DND-41 (cell line): ENCODE measurements at regions not wholly inside any gene's neighbourhood (a gene's known extent, or its start where the extent isn't known, plus 50 kb on each side); places are given as distances from the start of the nearest gene placed in this dataset.
A peak's percentile ranks its signal among the peaks of the same experiment; 100 is the strongest.

Experiments
- ATAC-seq: fragments of 200-7000 bp; cut with Tn5 transposase; 3 replicates; pipeline ENCODE4 v1.9.1; 2021; ENCODE audit warnings: low read depth; ENCODE audit not compliant: insufficient read depth
- DNase-seq: peaks from one replicate; pipeline ENCODE4 v3.0.0-alpha.2; 2020
- H2AFZ ChIP-seq: 2 replicates; pipeline ENCODE4 v1.6.0; 2012; ENCODE audit warnings: low read depth, low read length
- H3K27ac ChIP-seq: 2 replicates; pipeline ENCODE4 v1.5.1; 2012; ENCODE audit warnings: low read length, inconsistent platforms
- H3K27me3 ChIP-seq: fragments of 200-600 bp; sonication (generic); 2 replicates; pipeline ENCODE4 v1.6.0; 2012; ENCODE audit warnings: low read length, mild to moderate bottlenecking, inconsistent platforms; ENCODE audit not compliant: insufficient read depth, poor library complexity
- H3K36me3 ChIP-seq: 2 replicates; pipeline ENCODE4 v1.5.1; 2012; ENCODE audit warnings: low read length, inconsistent platforms; ENCODE audit not compliant: insufficient read depth
- H3K4me1 ChIP-seq: 2 replicates; pipeline ENCODE4 v1.5.1; 2012; ENCODE audit warnings: mild to moderate bottlenecking, low read length; ENCODE audit not compliant: insufficient read depth
- H3K4me2 ChIP-seq: 2 replicates; pipeline ENCODE4 v1.6.0; 2012; ENCODE audit warnings: mild to moderate bottlenecking, moderate library complexity, low read length, inconsistent platforms; ENCODE audit not compliant: insufficient read depth
- H3K4me3 ChIP-seq, 2 experiments: fragments of 200-600 bp in 1 of 2; shearing (Covaris generic) in 1 of 2; 2 replicates each; pipeline ENCODE4 v1.5.1; 2012 to 2016; ENCODE audit warnings: inconsistent platforms in 2 of 2, low read length in 2 of 2, mild to moderate bottlenecking in 2 of 2, low read depth in 1 of 2, moderate library complexity in 1 of 2
- H3K79me2 ChIP-seq: 2 replicates; pipeline ENCODE4 v1.6.0; 2012; ENCODE audit warnings: low read length, inconsistent platforms; ENCODE audit not compliant: insufficient read depth
- H3K9ac ChIP-seq: 2 replicates; pipeline ENCODE4 v1.6.0; 2012; ENCODE audit warnings: low read depth, mild to moderate bottlenecking, inconsistent platforms, low read length, moderate library complexity
- H3K9me3 ChIP-seq: 2 replicates; pipeline ENCODE4 v1.5.1; 2012; ENCODE audit warnings: low read length, moderate library complexity, mild to moderate bottlenecking, inconsistent platforms; ENCODE audit not compliant: insufficient read depth, severe bottlenecking
- H4K20me1 ChIP-seq: 2 replicates; pipeline ENCODE4 v1.6.0; 2012; ENCODE audit warnings: low read length; ENCODE audit not compliant: insufficient read depth
- CTCF ChIP-seq: IDR thresholded peaks from 2 replicates; pipeline ENCODE4 v1.5.1; 2012; ENCODE audit warnings: borderline replicate concordance, low read length, moderate library complexity, mild to moderate bottlenecking; ENCODE audit not compliant: poor library complexity, severe bottlenecking; ENCODE audit errors: extremely low read depth
- EZH2 ChIP-seq: IDR thresholded peaks from 3 replicates; pipeline ENCODE4 v1.6.1; 2012; ENCODE audit warnings: borderline replicate concordance, low read depth, mild to moderate bottlenecking, moderate library complexity, low read length, inconsistent platforms; ENCODE audit not compliant: severe bottlenecking

DNA sequence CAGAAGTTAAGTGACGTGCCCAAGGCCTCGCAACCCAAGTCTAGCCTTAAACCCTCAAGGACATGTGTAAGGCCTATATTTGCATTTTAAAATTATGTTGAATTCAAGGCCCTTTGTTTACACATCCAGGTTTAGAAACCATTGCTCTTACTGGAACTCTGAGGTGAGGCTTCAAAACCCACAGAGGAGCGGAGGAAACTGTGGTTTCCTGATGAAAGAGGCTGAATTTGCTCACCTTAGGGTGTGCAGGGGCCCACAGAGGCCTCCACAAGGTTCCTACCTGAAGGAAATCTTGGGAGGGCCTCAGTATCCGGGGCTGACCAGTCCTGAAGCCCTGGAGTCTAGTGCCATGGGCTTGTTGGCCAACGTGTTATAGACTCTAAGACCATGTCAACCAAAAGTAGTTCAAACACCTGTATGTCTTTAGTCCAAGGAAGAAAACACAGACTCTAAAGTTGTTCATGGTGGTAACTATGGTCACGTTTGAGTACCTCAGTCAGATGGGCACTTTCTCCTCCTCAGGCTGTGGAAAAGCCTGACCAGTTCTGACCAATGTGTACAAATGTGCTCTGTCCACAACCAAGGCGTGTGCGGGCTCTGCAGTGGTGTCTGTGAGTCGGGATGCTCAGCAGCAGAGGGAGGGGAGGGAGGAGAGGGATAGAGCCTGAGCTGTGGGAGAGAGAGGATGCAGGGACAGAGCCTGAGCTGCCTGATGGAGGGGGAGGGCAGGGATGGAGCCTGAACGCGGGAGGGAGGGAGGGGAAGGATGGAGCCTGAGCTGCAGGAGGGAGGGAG lies 124.6 kb upstream of the ERCC6L2 start:
- TF ChIP-seq CTCF (no peak), EZH2 (no peak)
- Histone ChIP-seq H4K20me1 (no peaks in the 10 kb centered on the region), H3K27me3 (peaks cover 2% of the 10 kb centered on the region), H3K36me3 (no peaks in the 10 kb centered on the region), H3K4me3 (no peak overlapping the region), H2AFZ (no peak overlapping the region), H3K27ac (no peak overlapping the region), H3K4me1 (peaks cover 10% of the 10 kb centered on the region), H3K4me2 (no peak overlapping the region), H3K9ac (no peak overlapping the region), H3K9me3 (no peaks in the 10 kb centered on the region), H3K79me2 (no peaks in the 10 kb centered on the region)
- peak; percentile 93 for ATAC-seq
- peak; percentile 38 for DNase-seq

DNA sequence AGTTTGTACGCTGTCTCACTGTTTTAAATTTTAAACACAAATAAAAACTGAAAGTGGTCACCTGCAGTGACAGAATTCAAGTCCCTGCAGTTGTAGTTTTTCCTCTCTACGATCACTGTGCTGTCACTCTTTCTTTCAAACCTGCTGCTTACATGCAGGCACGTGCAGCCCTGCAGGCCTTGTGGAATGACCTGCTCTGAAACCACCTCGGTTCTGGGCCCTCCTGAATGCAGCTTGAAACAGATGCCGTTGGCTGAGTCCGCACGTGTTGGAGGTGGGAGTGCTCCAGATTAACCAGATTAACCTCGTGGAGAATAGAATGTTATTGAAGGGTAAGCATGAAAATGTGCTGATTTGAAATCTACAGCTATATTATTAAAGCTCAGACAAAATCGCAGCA lies 126.0 kb upstream of the ERCC6L2 start:
- no peak for ATAC-seq
- no peak for TF ChIP-seq EZH2
- no peak for TF ChIP-seq CTCF
- Histone ChIP-seq H3K4me2 (no peak overlapping the region), H3K79me2 (no peaks in the 10 kb centered on the region), H4K20me1 (no peaks in the 10 kb centered on the region), H2AFZ (no peak overlapping the region), H3K9me3 (no peaks in the 10 kb centered on the region), H3K27ac (no peak overlapping the region), H3K27me3 (no peaks in the 10 kb centered on the region), H3K4me1 (peaks cover 10% of the 10 kb centered on the region), H3K9ac (no peak overlapping the region), H3K36me3 (no peaks in the 10 kb centered on the region), H3K4me3 (no peak overlapping the region)
- no peak for DNase-seq

DNA sequence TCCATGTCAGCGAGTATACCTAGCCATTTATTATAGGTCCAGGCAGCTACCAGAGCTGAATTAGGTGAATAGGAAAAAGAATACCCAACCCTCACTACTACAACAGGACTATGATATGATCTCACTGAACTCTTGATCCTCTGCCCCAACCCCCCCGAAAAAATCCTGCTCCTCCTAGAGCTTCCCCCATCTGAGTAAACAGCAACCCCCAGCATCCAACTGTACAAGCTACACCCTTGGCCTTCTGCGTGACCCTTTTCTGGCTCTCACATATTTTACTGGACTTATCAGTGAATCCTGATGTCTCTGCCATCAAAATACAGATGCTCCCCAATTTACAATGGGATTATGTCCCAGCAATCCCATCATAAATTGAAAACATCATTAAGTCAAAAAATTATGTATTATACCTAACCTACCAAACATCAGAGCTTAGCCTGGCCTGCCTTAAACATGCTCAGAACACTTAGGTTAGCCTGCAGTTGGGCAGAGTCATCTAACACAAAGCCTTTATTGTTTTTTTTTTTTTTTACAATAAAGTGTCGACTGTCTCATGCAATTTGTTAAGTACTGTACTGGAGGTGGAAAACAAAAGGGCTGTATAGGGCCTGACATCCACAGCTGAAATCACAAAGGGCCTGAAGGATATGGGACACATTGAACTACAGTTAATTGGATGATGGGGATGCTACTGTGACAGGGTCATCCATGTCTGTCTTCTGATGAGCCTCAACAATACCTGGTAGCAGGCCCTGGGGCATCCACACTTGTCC lies 128.9 kb upstream of the ERCC6L2 start:
- H3K9ac ChIP-seq = no peak overlapping the region
- no peak overlapping the region for H3K4me2 ChIP-seq
- no peak overlapping the region for H3K27ac ChIP-seq
- H2AFZ ChIP-seq = no peak overlapping the region
- H3K36me3 ChIP-seq = no peaks in the 10 kb centered on the region
- H3K4me3 ChIP-seq = no peak overlapping the region
- no peaks in the 10 kb centered on the region for H3K9me3 ChIP-seq
- H4K20me1 ChIP-seq = no peaks in the 10 kb centered on the region
- no peaks in the 10 kb centered on the region for H3K79me2 ChIP-seq
- H3K27me3 ChIP-seq = no peaks in the 10 kb centered on the region
- TF ChIP-seq EZH2 = no peak
- TF ChIP-seq CTCF = no peak
- ATAC-seq = no peak
- H3K4me1 ChIP-seq = peaks cover 10% of the 10 kb centered on the region
- DNase-seq = no peak
